IgD-negative memory B cell (primary cell): ENCODE measurements at regions not wholly inside any gene's neighbourhood (a gene's known extent, or its start where the extent isn't known, plus 50 kb on each side); places are given as distances from the start of the nearest gene placed in this dataset.

ENCODE experiments used
- H3K27ac Mint-ChIP-seq, 3 donors: one replicate each; pipeline ENCODE4 v1.8.0; 2020 to 2022; ENCODE audit warnings: mild to moderate bottlenecking in 3 of 3, mixed read lengths in 3 of 3, moderate library complexity in 1 of 3
- H3K27me3 Mint-ChIP-seq: one replicate; pipeline ENCODE4 v1.8.0; 2021; ENCODE audit warnings: mixed read lengths
- H3K36me3 Mint-ChIP-seq: one replicate; pipeline ENCODE4 v1.8.0; 2020; ENCODE audit warnings: mild to moderate bottlenecking, mixed read lengths
- H3K4me1 Mint-ChIP-seq, 3 donors: one replicate each; pipeline ENCODE4 v1.8.0; 2020 to 2022; ENCODE audit warnings: mixed read lengths in 3 of 3, mild to moderate bottlenecking in 1 of 3
- H3K4me3 Mint-ChIP-seq, 4 donors: one replicate each; pipeline ENCODE4 v1.8.0; 2020 to 2022; ENCODE audit warnings: mild to moderate bottlenecking in 4 of 4, mixed read lengths in 4 of 4, moderate library complexity in 3 of 4
- H3K9me3 Mint-ChIP-seq, 3 donors: one replicate each; pipeline ENCODE4 v1.8.0; 2020 to 2021; ENCODE audit warnings: mixed read lengths in 3 of 3, mild to moderate bottlenecking in 1 of 3

- no peak overlapping the region for H3K4me3 Mint-ChIP-seq
- H3K36me3 Mint-ChIP-seq: no peaks in the 10 kb centered on the region
- H3K27me3 Mint-ChIP-seq: peaks cover 10% of the 10 kb centered on the region
- H3K27ac Mint-ChIP-seq: no peak overlapping the region
- H3K9me3 Mint-ChIP-seq: peaks cover 0 to 3% (median 2%) of the 10 kb centered on the region in 3 donors
- H3K4me1 Mint-ChIP-seq: no peaks in the 10 kb centered on the region
These were observed 418.6 kb upstream of the ZMIZ1 start for GRCh38 chr10:78650122-78650521.

GRCh38 chr10:78651287-78651686 is 417.5 kb upstream of the ZMIZ1 start:
- no peaks in the 10 kb centered on the region for H3K36me3 Mint-ChIP-seq
- no peak overlapping the region for H3K4me3 Mint-ChIP-seq
- H3K27ac Mint-ChIP-seq: no peak overlapping the region
- peaks cover 10% of the 10 kb centered on the region for H3K27me3 Mint-ChIP-seq
- no peaks in the 10 kb centered on the region for H3K4me1 Mint-ChIP-seq
- H3K9me3 Mint-ChIP-seq: peaks cover 0 to 2% (median 0%) of the 10 kb centered on the region in 3 donors

GRCh38 chr10:78653555-78653954 is 415.2 kb upstream of the ZMIZ1 start:
- Mint-ChIP-seq H3K4me1 (peaks cover 0 to 7% (median 5%) of the 10 kb centered on the region in 3 donors), H3K9me3 (peaks cover 0 to 2% (median 0%) of the 10 kb centered on the region in 3 donors), H3K27ac (no peak overlapping the region), H3K36me3 (no peaks in the 10 kb centered on the region), H3K4me3 (no peak overlapping the region), H3K27me3 (peaks cover 6% of the 10 kb centered on the region)

GRCh38 chr10:78654047-78654590 is 414.6 kb upstream of the ZMIZ1 start:
- Mint-ChIP-seq H3K4me1 (peaks cover 4 to 12% (median 11%) of the 10 kb centered on the region in 3 donors), H3K9me3 (peaks cover 0 to under 1% (median 0%) of the 10 kb centered on the region in 3 donors), H3K27me3 (peaks cover 6% of the 10 kb centered on the region), H3K36me3 (no peaks in the 10 kb centered on the region), H3K27ac (no peak overlapping the region), H3K4me3 (no peak overlapping the region)

- H3K4me1 Mint-ChIP-seq: peaks cover 10 to 17% (median 14%) of the 10 kb centered on the region in 3 donors
- H3K9me3 Mint-ChIP-seq: no peaks in the 10 kb centered on the region
- peaks cover 2% of the 10 kb centered on the region for H3K27me3 Mint-ChIP-seq
- H3K4me3 Mint-ChIP-seq: no peak overlapping the region
- H3K36me3 Mint-ChIP-seq: peaks cover under 1% of the 10 kb centered on the region
- H3K27ac Mint-ChIP-seq: no peak overlapping the region
These were observed 412.8 kb upstream of the ZMIZ1 start for GRCh38 chr10:78655979-78656378.

GRCh38 chr10:78656417-78657162 is 412.2 kb upstream of the ZMIZ1 start:
- Mint-ChIP-seq H3K27me3 (peaks cover under 1% of the 10 kb centered on the region), H3K9me3 (no peaks in the 10 kb centered on the region), H3K27ac (no peak overlapping the region), H3K4me1 (peaks cover 10 to 17% (median 14%) of the 10 kb centered on the region in 3 donors), H3K4me3 (no peak overlapping the region), H3K36me3 (peaks cover 1% of the 10 kb centered on the region)

- Mint-ChIP-seq H3K27me3 (peaks cover 3% of the 10 kb centered on the region), H3K36me3 (peaks cover 1% of the 10 kb centered on the region), H3K4me3 (no peak overlapping the region), H3K27ac (peak overlapping the region in 1 of 3 donors; percentile 84), H3K4me1 (peaks cover 10 to 17% (median 14%) of the 10 kb centered on the region in 3 donors), H3K9me3 (no peaks in the 10 kb centered on the region)
These were observed 411.5 kb upstream of the ZMIZ1 start for GRCh38 chr10:78657163-78657861.

GRCh38 chr10:78657862-78658165 is 411.0 kb upstream of the ZMIZ1 start:
- H3K4me1 Mint-ChIP-seq: peaks cover 10 to 17% (median 14%) of the 10 kb centered on the region in 3 donors
- peaks cover 3% of the 10 kb centered on the region for H3K27me3 Mint-ChIP-seq
- peak overlapping the region in 1 of 3 donors; percentile 84 for H3K27ac Mint-ChIP-seq
- peaks cover 1% of the 10 kb centered on the region for H3K36me3 Mint-ChIP-seq
- peaks cover 0 to under 1% (median 0%) of the 10 kb centered on the region in 3 donors for H3K9me3 Mint-ChIP-seq
- no peak overlapping the region for H3K4me3 Mint-ChIP-seq

- H3K27me3 Mint-ChIP-seq: peaks cover 8% of the 10 kb centered on the region
- peak overlapping the region in 3 of 4 donors; percentile 39 to 76 (median 63) for H3K4me3 Mint-ChIP-seq
- peaks cover 10 to 17% (median 14%) of the 10 kb centered on the region in 3 donors for H3K4me1 Mint-ChIP-seq
- peak overlapping the region in 2 of 3 donors; percentile 56 to 71 for H3K27ac Mint-ChIP-seq
- peaks cover 1% of the 10 kb centered on the region for H3K36me3 Mint-ChIP-seq
- H3K9me3 Mint-ChIP-seq: peaks cover 0 to 6% (median 5%) of the 10 kb centered on the region in 3 donors
These were observed 409.8 kb upstream of the ZMIZ1 start for GRCh38 chr10:78658645-78659597.

GRCh38 chr10:78659598-78659967 is 409.2 kb upstream of the ZMIZ1 start:
- Mint-ChIP-seq H3K4me1 (peaks cover 10 to 17% (median 14%) of the 10 kb centered on the region in 3 donors), H3K36me3 (peaks cover 1% of the 10 kb centered on the region), H3K4me3 (no peak overlapping the region), H3K27me3 (peaks cover 11% of the 10 kb centered on the region), H3K27ac (no peak overlapping the region), H3K9me3 (peaks cover 3 to 6% (median 5%) of the 10 kb centered on the region in 3 donors)

GRCh38 chr10:78660446-78661106 is 408.2 kb upstream of the ZMIZ1 start:
- Mint-ChIP-seq H3K4me3 (no peak overlapping the region), H3K4me1 (peaks cover 10 to 17% (median 14%) of the 10 kb centered on the region in 3 donors), H3K9me3 (peaks cover 8 to 9% (median 9%) of the 10 kb centered on the region in 3 donors), H3K27ac (no peak overlapping the region), H3K27me3 (peaks cover 13% of the 10 kb centered on the region), H3K36me3 (peaks cover 1% of the 10 kb centered on the region)

GRCh38 chr10:78663721-78664120 is 405.0 kb upstream of the ZMIZ1 start:
- Mint-ChIP-seq H3K27ac (no peak overlapping the region), H3K9me3 (peaks cover 8 to 15% (median 9%) of the 10 kb centered on the region in 3 donors), H3K4me1 (peaks cover 6 to 10% (median 10%) of the 10 kb centered on the region in 3 donors), H3K4me3 (no peak overlapping the region), H3K36me3 (peaks cover 1% of the 10 kb centered on the region), H3K27me3 (peaks cover 20% of the 10 kb centered on the region)

- Mint-ChIP-seq H3K9me3 (peaks cover 8 to 15% (median 9%) of the 10 kb centered on the region in 3 donors), H3K27me3 (peaks cover 20% of the 10 kb centered on the region), H3K27ac (no peak overlapping the region), H3K36me3 (peaks cover 1% of the 10 kb centered on the region), H3K4me1 (no peaks in the 10 kb centered on the region), H3K4me3 (no peak overlapping the region)
These were observed 403.7 kb upstream of the ZMIZ1 start for GRCh38 chr10:78664929-78665553.

- Mint-ChIP-seq H3K4me3 (no peak overlapping the region), H3K27me3 (no peaks in the 10 kb centered on the region), H3K36me3 (peaks cover 3% of the 10 kb centered on the region), H3K9me3 (peaks cover 0 to 15% (median 1%) of the 10 kb centered on the region in 3 donors), H3K27ac (no peak overlapping the region), H3K4me1 (no peaks in the 10 kb centered on the region)
These were observed 395.8 kb upstream of the ZMIZ1 start for GRCh38 chr10:78672918-78673317.
